DMS 273 (cell line): ENCODE measurements at regions not wholly inside any gene's neighbourhood (a gene's known extent, or its start where the extent isn't known, plus 50 kb on each side); places are given as distances from the start of the nearest gene placed in this dataset.
"Not testable (repeated sequence)": the region's sequence is repeated elsewhere in the genome, so short reads cannot be mapped to it uniquely, and the experiment has no call there.

Experiments used
- DNase-seq: peaks from one replicate; lab custom pipeline; 2025; ENCODE audit not compliant: unreplicated experiment; lab: John Stamatoyannopoulos, UW

DNA sequence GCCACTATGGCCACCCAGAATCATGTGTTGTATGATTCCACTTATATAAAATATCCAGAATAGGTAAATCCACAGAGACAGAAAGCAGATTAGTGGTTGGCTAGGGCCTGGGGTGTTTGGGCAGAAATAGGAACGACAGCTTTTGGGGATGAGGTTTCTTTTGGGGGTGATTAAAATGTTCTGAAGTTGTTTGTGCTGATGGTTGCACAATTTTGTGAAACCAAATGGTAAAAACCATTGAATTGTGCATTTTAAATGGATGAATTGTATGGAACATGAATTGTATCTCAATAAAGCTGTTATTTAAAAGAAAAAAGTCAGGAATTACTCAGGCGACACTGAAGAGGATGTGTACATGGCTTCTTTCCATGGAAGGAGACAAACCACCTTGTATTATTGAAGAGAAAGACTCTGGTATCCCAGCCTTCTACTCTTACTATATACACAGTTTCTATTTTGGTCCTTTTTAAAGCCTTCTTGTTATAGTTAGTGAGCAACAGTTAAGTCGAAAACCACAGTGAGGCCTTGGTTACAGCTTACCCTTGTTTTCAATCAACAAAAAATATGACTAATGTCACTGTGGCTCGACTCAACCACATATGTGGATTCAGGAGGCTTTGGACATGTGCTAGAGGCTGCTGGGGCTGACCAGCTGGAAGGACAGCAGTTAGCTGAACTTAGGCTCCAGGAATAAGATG is 57.1 kb upstream of the KMT2E start:
- no peak for DNase-seq

DNA sequence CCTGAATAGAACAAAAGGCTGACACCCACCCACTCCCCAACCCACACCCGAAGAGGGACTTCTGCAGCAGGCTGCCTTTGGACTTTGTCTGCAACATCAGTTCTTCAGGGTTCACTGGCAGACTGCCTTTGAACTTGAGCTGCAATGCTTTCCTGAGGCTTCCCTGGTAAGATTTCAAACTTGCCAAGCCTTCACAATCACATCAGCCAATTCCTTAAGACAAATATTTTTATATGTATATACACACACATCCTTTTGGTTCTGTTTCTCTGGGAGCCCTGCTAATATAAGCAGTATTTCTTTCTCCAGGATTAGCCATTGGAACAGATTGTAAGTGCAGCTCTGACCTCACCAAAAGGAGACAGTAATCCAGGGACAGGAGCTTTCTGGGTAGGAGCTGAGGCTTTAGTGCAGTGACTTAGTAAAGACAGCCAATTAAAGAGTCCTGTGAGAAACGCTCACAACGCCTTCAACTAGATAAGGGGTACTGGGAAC is 55.6 kb upstream of the KMT2E start:
- DNase-seq, result no peak

DNA sequence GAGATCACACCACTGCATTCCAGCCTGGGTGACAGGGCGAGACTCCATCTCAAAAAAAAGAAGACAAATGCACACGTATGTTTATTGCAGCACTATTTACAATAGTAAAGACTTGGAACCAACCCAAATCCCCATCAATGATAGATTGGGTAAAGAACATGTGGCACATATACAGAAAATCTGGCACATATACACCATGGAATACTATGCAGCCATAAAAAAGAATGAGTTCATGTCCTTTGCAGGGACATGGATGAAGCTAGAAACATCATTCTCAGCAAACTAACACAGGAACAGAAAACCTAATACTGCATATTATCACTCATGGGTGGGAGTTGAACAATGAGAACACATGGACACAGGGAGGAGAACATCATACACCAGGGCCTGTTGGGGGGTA is 54.5 kb upstream of the KMT2E start:
- not testable (repeated sequence) for DNase-seq

DNA sequence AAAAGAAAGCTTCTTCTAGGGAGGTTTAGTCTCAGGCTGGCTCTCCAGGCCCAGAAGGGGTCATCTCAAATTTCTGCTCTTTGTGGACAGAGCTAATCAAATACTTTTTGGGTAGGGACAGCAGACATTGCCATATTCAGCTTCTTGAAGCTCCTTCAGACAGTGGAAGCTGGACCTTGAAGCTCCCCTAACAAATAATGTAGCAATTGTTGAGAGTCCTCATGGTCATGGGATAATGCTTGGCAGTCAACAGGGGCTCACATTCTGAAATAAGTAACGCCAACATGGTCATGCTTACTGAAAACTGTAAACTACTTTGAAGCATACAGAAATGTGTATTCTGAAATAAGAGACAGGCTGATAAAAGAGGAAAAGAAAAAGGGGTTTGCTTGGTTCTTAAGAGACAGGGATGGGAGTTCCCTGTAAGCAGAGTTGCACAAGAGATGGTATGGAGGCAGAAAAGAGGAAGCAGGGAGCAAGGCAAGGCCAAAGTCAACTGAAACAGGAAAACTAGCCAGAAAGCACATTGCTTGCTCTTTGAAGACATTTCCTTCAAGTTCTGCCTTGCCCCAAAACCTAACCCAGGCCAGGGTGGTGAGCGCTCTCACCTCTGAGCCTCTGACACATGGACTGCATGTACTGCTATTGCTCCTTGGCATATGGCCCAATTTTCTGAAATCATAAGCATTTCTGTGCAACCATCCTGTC is 53.1 kb upstream of the KMT2E start:
- peak; percentile 23 for DNase-seq

DNA sequence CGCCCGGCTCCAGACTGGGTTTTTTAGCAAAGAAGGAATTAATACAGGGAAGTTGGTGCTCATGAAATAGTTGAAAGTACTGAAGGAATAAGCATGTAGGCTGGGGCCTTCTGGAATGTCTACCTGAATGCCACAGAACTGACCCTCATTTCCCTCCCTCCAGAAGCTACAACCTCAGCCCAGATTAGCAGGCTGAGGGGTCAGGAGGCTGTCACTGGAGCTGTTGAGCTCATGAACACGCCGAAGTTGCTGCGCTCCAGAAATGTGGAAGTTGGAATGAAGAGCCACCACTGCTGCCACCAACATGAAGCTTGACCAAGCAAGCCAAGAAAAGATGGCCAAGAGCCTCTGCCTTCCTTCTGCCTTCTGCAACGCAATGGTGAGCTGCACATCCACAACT is 52.2 kb upstream of the KMT2E start:
- no peak for DNase-seq

DNA sequence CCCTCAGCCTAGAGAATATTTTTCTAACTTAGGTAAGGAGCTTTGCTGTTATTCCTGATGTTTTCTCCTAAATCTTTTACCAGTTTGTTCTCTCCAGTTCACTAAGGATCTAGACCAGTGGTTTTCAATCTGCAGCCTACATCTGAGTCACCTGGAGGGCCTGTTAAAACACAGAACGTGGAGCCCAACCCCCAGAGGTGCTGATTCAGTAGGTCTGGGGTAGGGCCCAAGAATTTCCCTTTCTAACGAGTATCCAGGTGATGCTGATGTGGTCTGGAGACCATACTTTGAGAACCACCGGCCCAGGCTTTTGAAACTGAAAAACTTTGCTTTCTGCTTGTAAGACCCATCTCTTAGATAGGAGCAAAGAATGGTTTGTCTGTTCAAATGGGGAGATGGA is 51.2 kb upstream of the KMT2E start:
- no peak for DNase-seq

DNA sequence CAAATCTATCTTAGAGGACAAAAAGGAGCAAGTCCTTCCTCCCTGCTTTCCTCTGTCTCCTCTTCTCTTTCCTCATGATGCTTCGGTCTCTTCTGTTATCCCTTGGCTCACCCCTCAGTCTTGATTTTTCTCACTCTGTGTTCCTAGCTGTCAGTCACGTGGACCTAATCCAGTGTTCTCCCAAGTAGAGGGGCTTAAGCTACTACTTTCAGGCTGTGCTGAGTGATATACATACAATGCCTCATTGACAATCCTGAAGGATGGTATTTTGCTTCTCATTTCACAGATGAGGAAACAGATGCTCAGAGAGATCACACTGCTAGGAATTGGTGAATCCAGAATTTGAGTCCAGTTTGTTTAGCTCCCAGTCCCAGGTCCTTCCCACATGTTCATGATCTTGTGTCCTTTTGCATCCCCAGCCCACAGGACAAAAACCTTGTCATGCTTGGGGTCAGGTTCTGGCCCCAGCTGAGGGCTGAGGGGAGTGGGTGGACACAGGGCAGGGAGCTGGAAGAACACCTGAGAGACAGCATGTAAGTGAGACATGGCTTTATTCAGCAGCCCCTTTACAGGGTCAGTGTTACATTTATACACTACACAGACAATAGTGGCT is 50.5 kb upstream of the KMT2E start:
- DNase-seq, result no peak

DNA sequence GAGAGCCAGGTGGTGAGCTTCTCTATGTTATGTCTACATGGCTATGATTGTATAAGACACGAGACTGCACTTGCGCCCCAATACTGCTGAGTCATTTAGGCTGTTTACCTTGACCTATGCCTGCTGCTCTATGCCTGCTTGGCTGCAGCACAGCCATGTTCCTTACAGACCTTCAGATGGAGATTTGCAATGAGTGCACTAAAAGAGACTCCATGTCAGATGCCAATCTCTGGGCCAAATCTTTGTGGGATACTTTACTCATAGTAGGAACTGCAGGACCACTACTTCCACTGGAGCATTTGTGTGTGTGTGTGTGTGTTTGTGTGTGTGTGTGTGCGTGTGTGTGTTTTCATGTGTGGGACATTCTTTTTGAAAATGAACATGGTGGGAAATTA is 50.0 kb upstream of the KMT2E start:
- peak; percentile 57 for DNase-seq
